Psoas muscle (tissue), 7 donors: ENCODE measurements at regions not wholly inside any gene's neighbourhood (a gene's known extent, or its start where the extent isn't known, plus 50 kb on each side); places are given as distances from the start of the nearest gene placed in this dataset.

Experiments
- ATAC-seq, 4 donors: fragments of 200-7000 bp; cut with Tn5 transposase; one replicate each; pipeline ENCODE4 v1.9.1; 2020; ENCODE audit warnings: moderate library complexity in 3 of 4, mild to moderate bottlenecking in 2 of 4
- DNase-seq, 2 donors: peaks; one replicate each; pipeline ENCODE4 v3.0.0-alpha.2; 2020
- H3K27ac ChIP-seq: fragments of 200-600 bp; one replicate; pipeline ENCODE4 v1.8.0; 2022
- H3K27me3 ChIP-seq, 3 donors: fragments of 200-600 bp in 1 of 3; one replicate each; pipeline versions ENCODE4 v1.6.1 to v1.8.0; 2013 to 2022; ENCODE audit warnings: low read length in 2 of 3, mild to moderate bottlenecking in 2 of 3, moderate library complexity in 1 of 3; ENCODE audit not compliant: insufficient read depth in 3 of 3
- H3K36me3 ChIP-seq, 2 donors: fragments of 200-600 bp in 1 of 2; one replicate each; pipeline versions ENCODE4 v1.6.1 to v1.8.0; 2013 to 2022; ENCODE audit warnings: low read depth in 1 of 2, mild to moderate bottlenecking in 1 of 2, moderate library complexity in 1 of 2; ENCODE audit not compliant: insufficient read depth in 1 of 2
- H3K4me1 ChIP-seq: fragments of 200-600 bp; one replicate; pipeline ENCODE4 v1.8.0; 2022
- H3K4me3 ChIP-seq: fragments of 200-600 bp; one replicate; pipeline ENCODE4 v1.8.0; 2022; ENCODE audit warnings: mild to moderate bottlenecking
- H3K9me3 ChIP-seq: fragments of 200-600 bp; one replicate; pipeline ENCODE4 v1.8.0; 2022
- WGBS, 3 donors: extraction: QIAGEN DNeasy Blood & Tissue Kit; methylation state at CpG; one replicate each; pipeline versions ENCODE4 v1.1.6 to v1.1.7; 2013; 5-methylcytosine and 5-hydroxymethylcytosine counted together
- intact Hi-C, 2 donors: fragments of 100-400 bp; cut with DNase I; formaldehyde crosslinking; loops; one replicate each; pipeline versions ENCODE4 v1.11.0 to v1.14.2; 2022
- TF ChIP-seq, protein P1 (sequence below): fragments of 200-600 bp; IDR thresholded peaks from one replicate; pipeline ENCODE4 v1.8.0; 2022; ENCODE audit warnings: antibody characterized with exemption
- donor health status: healthy with polysubstance abuse.
- donor health status: DM: no; HTN: no; CAD: no; lungs with moderate emphysema.
- donor health status: Bipolar disorder and iron deficiency.
- donor health status: healthy.
- donor health status: DM: yes; HTN: yes; CAD: no.
- donor health status: DM: no; HTN: no; CAD: no.
- donor health status: DM: yes; HTN: yes; CAD: no.

DNA sequence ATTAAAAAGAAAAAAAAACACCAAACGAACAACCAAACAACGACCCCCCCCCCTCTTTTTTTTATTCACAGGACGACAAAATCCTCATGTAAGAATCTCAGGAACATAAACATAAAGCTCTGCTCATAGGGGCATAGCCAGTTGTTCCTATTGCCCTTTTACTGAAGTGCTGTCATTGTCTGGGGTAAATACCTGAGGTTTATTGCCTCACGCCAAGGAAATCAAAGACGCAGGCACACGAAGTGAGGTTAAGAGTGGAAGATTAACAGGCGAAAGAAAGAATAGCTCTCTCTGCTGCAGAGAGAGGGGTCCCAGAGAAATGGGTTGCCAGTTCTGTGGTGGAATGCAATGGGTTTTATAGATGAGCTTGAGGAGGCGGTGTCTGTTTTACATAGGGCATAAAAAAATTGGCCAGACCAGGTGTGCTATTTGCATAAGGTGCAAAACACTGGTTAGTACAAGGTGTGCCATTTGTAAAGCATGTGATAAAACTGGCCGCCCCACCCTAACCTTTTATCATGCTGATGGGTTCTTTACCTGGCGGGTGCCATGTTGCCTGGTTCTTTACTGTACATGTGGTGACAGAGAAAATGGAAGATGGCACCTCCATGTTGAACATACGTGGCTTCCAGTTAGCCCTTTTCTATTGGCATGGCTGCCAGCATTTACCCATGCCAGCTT lies 257.6 kb upstream of the ZPLD1 start:
- ATAC-seq (no peak), DNase-seq (no peak)
- H3K4me1 ChIP-seq, result peaks cover 13% of the 10 kb centered on the region
- H3K36me3 ChIP-seq, result no peaks in the 10 kb centered on the region
- no peaks in the 10 kb centered on the region for H3K27me3 ChIP-seq
- no peaks in the 10 kb centered on the region for H3K9me3 ChIP-seq
- TF ChIP-seq, protein P1, sequence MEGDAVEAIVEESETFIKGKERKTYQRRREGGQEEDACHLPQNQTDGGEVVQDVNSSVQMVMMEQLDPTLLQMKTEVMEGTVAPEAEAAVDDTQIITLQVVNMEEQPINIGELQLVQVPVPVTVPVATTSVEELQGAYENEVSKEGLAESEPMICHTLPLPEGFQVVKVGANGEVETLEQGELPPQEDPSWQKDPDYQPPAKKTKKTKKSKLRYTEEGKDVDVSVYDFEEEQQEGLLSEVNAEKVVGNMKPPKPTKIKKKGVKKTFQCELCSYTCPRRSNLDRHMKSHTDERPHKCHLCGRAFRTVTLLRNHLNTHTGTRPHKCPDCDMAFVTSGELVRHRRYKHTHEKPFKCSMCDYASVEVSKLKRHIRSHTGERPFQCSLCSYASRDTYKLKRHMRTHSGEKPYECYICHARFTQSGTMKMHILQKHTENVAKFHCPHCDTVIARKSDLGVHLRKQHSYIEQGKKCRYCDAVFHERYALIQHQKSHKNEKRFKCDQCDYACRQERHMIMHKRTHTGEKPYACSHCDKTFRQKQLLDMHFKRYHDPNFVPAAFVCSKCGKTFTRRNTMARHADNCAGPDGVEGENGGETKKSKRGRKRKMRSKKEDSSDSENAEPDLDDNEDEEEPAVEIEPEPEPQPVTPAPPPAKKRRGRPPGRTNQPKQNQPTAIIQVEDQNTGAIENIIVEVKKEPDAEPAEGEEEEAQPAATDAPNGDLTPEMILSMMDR, result no peak
- H3K4me3 ChIP-seq, result no peak overlapping the region
- 75 to 83% (median 81%) methylated on average over 11 of the region's 11 CpGs for WGBS, 3 donors
- intact Hi-C loops, result no loop called here
- H3K27ac ChIP-seq, result no peak overlapping the region

DNA sequence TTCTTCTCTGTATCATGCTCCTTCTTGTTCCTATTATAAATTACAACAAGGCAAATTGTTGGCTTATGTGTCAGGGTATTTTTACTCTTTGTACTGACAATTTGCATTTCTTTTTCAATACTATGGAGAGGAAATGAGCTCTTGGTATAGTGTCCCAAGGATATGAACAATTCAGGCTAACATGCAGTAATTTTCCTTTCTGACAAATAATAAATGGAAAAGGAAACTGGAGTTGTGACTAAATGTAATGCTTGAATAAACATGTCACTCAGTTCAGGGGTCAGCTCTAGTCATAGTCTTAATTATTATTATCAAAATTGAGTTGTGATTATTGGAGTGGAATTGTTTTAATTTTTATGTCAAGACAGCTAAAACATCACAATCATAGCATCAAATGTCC lies 256.0 kb upstream of the ZPLD1 start:
- Histone ChIP-seq H3K27ac (no peak overlapping the region), H3K4me3 (no peak overlapping the region), H3K27me3 (no peaks in the 10 kb centered on the region), H3K9me3 (no peaks in the 10 kb centered on the region), H3K36me3 (no peaks in the 10 kb centered on the region), H3K4me1 (peaks cover 16% of the 10 kb centered on the region)
- ATAC-seq (no peak), DNase-seq (no peak)
- intact Hi-C loops, result no loop called here
- TF ChIP-seq, protein P1, result no peak

- Histone ChIP-seq H3K27ac (peak overlapping the region; percentile 58), H3K4me1 (peaks cover 16% of the 10 kb centered on the region), H3K4me3 (peak overlapping the region; percentile 17), H3K36me3 (no peaks in the 10 kb centered on the region), H3K27me3 (no peaks in the 10 kb centered on the region), H3K9me3 (no peaks in the 10 kb centered on the region)
- intact Hi-C loops, result no loop called here
- WGBS, 3 donors, result 41 to 46% (median 45%) methylated on average over 6 of the region's 6 CpGs
- ATAC-seq (no peak), DNase-seq (no peak)
- TF ChIP-seq, protein P1, result no peak
Observed at GRCh38 chr3:102179326-102180177, 255.3 kb upstream of the ZPLD1 start.

GRCh38 chr3:102180280-102180931 lies 254.4 kb upstream of the ZPLD1 start:
- Histone ChIP-seq H3K9me3 (no peaks in the 10 kb centered on the region), H3K27me3 (no peaks in the 10 kb centered on the region), H3K27ac (peak overlapping the region; percentile 58), H3K36me3 (no peaks in the 10 kb centered on the region), H3K4me1 (peaks cover 16% of the 10 kb centered on the region), H3K4me3 (peak overlapping the region; percentile 17)
- 32 to 35% (median 33%) methylated on average over 7 of the region's 7 CpGs for WGBS, 3 donors
- DNase-seq, result no peak
- TF ChIP-seq, protein P1, result no peak
- intact Hi-C loops, result no loop called here
- peak in 3 of 4 donors; percentile 35 to 56 (median 40) for ATAC-seq
